Ishikawa (cell line): ENCODE measurements at regions not wholly inside any gene's neighbourhood (a gene's known extent, or its start where the extent isn't known, plus 50 kb on each side); places are given as distances from the start of the nearest gene placed in this dataset.

Experiments used
- CEBPB ChIP-seq: IDR thresholded peaks from 2 replicates; pipeline ENCODE4 v1.6.1; 2012
- CREB1 ChIP-seq: IDR thresholded peaks from 2 replicates; pipeline ENCODE4 v1.6.1; 2012; ENCODE audit warnings: low read depth
- EGR1 ChIP-seq: IDR thresholded peaks from 2 replicates; pipeline ENCODE4 v1.6.1; 2012
- EP300 ChIP-seq: IDR thresholded peaks from 2 replicates; pipeline ENCODE4 v1.6.1; 2012; ENCODE audit warnings: borderline replicate concordance
- FOXM1 ChIP-seq: IDR thresholded peaks from 2 replicates; pipeline ENCODE4 v1.6.1; 2012; ENCODE audit warnings: low read depth, borderline replicate concordance
- MAX ChIP-seq: IDR thresholded peaks from 2 replicates; pipeline ENCODE4 v1.6.1; 2012
- NFIC ChIP-seq: IDR thresholded peaks from 2 replicates; pipeline ENCODE4 v1.6.1; 2012
- RAD21 ChIP-seq: IDR thresholded peaks from 2 replicates; pipeline ENCODE4 v1.6.1; 2012; ENCODE audit warnings: low read depth
- REST ChIP-seq: IDR thresholded peaks from 2 replicates; pipeline ENCODE4 v1.6.1; 2012; ENCODE audit warnings: low read depth, mild to moderate bottlenecking
- TAF1 ChIP-seq: IDR thresholded peaks from 2 replicates; pipeline ENCODE4 v1.6.1; 2012; ENCODE audit warnings: low read depth, mild to moderate bottlenecking
- TCF12 ChIP-seq: IDR thresholded peaks from 2 replicates; pipeline ENCODE4 v1.6.1; 2012; ENCODE audit warnings: low read depth
- TEAD4 ChIP-seq: IDR thresholded peaks from 2 replicates; pipeline ENCODE4 v1.6.1; 2012
- USF1 ChIP-seq: IDR thresholded peaks from 2 replicates; pipeline ENCODE4 v1.6.1; 2012
- YY1 ChIP-seq: IDR thresholded peaks from 2 replicates; pipeline ENCODE4 v1.6.1; 2012; ENCODE audit warnings: low read depth
- ZBTB7A ChIP-seq: IDR thresholded peaks from 2 replicates; pipeline ENCODE4 v1.6.1; 2012; ENCODE audit warnings: low read depth

GRCh38 chr15:31463521-31464102 lies 137.0 kb downstream of the KLF13 start:
- TF ChIP-seq USF1 (no peak), MAX (no peak), ZBTB7A (no peak), TAF1 (no peak), CEBPB (no peak)

- no peak for TF ChIP-seq ZBTB7A
- TF ChIP-seq YY1, result no peak
- TF ChIP-seq TCF12, result no peak
- no peak for TF ChIP-seq CEBPB
- TF ChIP-seq USF1, result no peak
- TF ChIP-seq EP300, result no peak
- no peak for TF ChIP-seq TAF1
- no peak for TF ChIP-seq EGR1
Observed at GRCh38 chr15:31464216-31465082, 137.8 kb downstream of the KLF13 start.

GRCh38 chr15:31465083-31465955 lies 138.7 kb downstream of the KLF13 start:
- no peak for TF ChIP-seq USF1

GRCh38 chr15:31467361-31467760 lies 140.7 kb downstream of the KLF13 start:
- TF ChIP-seq TCF12, result no peak
- no peak for TF ChIP-seq TEAD4
- no peak for TF ChIP-seq NFIC
- TF ChIP-seq FOXM1, result no peak
- no peak for TF ChIP-seq REST
- TF ChIP-seq USF1, result no peak
- TF ChIP-seq TAF1, result no peak
- no peak for TF ChIP-seq MAX
- no peak for TF ChIP-seq CREB1
- no peak for TF ChIP-seq RAD21
- no peak for TF ChIP-seq EGR1
- no peak for TF ChIP-seq EP300
- no peak for TF ChIP-seq CEBPB
- TF ChIP-seq ZBTB7A, result no peak
- no peak for TF ChIP-seq YY1

GRCh38 chr15:31468911-31469785 lies 142.5 kb downstream of the KLF13 start:
- no peak for TF ChIP-seq CEBPB
- TF ChIP-seq YY1, result no peak
- TF ChIP-seq CREB1, result no peak
- TF ChIP-seq ZBTB7A, result no peak
- TF ChIP-seq NFIC, result no peak
- TF ChIP-seq EP300, result no peak
